ENCODE measurements at regions not wholly inside any gene's neighbourhood (a gene's known extent, or its start where the extent isn't known, plus 50 kb on each side); places are given as distances from the start of the nearest gene placed in this dataset.

- no peak for TF ChIP-seq POLR2A (IDR thresholded peaks at IDR 0.05)
- no peak for TF ChIP-seq CTCF (IDR thresholded peaks at IDR 0.05 in 8 of 11, conservative IDR thresholded peaks at IDR 0.05 in 3 of 11)
These were observed 477.9 kb downstream of the TCERG1L start for GRCh38 chr10:130833596-130833995.
